ENCODE measurements at regions not wholly inside any gene's neighbourhood (a gene's known extent, or its start where the extent isn't known, plus 50 kb on each side); places are given as distances from the start of the nearest gene placed in this dataset.

DNA sequence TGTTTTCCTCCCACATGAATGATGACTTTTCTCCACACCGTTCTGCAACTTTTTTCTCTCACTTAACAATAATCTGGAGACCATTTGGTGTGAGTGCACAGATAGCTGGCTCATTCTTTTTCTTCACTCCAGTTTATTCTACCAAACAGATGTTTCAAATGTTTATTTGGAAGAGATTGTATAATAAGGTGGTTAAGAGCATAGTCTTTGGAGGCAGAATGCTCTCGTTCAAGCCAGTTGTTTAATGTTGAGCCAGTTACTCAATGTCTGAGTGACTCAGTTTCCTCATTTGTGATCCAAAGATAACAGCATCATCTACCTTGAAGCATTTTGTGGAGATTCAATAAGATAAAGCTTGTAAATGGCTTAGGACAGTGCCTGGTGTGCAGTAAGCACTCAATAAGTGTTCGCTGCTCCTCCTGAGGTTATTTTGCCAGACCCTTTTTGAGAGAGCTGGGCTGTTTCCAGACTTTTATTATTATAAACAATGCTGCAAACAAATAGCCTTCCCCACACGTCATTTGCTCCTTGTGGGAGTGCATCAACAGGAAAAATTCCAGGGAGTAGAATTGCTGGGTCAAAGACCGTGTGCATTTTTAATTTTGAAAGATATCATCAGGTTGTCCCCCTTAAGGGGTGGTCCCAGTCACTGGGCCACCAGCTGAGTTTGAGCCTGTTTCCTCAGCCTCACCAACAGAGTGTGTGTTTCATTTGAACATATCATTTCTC is 70.6 kb downstream of the VEGFA start:
- DNase-seq, result no peak

DNA sequence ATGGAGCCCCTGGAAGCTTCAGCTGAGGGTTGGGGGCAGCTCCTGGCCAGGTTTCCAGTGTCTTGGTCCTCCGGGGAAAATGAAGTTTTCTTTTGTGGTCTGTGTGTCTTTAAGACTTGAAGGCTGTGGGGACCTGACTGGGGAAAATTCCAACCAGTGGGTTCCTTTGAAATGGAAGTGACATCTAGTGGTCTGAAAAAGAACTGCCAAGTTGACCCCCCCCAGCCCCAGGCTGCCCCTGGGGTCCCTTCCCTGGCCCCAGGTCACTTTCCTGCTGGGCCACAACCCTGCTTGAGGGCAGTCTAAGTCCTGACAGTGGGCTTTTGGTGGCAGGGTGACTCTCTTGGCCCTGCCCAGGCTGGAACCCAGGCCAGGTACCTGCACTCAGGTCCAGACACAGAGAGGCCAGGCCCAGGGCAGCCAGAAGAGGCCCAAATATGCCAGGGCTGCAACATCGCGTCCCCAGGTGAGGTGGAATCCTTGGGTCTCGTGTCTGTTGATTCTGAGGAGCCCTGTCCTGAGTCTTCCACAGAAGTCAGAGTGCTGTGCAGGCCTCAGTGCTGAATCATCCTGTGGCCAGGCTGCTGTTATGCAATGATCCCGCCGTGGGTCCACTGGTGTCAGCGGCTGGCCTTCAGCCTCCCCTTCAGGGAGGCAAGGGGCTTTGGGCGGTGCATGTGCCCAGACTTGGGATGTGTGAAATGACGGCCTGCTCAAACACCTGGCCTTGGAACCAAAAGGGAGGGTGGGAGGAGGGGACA is 68.4 kb downstream of the VEGFA start:
- DNase-seq, result peak; percentile 62

DNA sequence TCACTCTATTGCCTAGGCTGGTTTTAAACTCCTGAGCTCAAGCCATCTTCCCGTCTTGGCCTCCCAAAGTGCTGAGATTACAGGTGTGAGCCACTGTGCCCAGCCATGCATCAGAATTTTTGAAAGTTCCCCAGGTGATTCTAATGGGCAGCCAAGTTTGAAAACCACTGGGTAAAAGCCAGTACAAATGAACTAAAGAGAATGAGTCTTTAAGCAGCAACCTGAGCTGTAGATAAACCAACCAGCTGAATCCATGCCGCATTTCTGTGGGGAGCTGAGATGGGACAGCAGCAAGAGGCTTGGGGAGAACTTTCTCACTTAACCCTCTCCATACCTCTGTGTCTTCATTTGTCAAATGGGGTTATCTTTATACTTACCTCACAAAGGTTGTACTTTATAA is 67.5 kb downstream of the VEGFA start:
- DNase-seq, result no peak

DNA sequence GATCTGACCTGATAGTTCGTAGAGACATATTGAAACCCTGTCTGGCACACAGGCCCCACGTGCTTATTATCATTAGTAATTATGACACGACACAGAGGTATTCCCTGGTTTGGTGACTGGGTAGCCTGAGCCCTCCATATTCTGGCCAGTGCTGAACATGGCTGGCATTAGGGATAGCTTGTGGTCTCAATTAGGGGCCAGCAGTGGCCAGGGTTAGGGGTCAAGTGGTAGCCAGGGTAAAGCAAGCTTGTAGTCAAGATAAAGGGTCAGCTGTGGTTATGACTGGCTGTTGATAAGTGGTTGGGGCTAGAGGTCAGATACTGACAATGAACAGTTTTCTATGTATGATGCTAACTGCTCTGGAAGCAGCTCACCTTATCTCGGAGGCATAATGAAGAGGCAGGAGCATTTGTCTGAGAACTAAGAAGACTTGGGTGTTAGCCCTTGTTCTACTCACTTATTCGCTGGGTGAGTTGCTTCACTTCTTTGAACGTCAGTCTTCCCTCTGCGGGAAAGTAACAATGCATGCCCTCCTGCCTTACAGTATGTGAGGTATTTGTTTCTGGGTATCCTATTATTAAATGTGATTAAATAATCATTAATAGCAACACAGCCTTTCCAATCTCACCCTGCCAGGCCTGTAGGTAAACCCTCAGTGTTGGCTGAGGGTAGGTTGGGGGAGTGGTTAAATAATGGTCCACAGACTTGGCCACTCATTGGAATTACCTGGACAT is 66.7 kb downstream of the VEGFA start:
- DNase-seq, result no peak
